Kidney epithelial cell (primary cell): ENCODE measurements at regions not wholly inside any gene's neighbourhood (a gene's known extent, or its start where the extent isn't known, plus 50 kb on each side); places are given as distances from the start of the nearest gene placed in this dataset.

ENCODE experiments used
- DNase-seq: peaks from one replicate; pipeline ENCODE4 v3.0.0-alpha.2; 2010; ENCODE audit warnings: low read depth
- H3K27me3 ChIP-seq: 2 replicates; pipeline ENCODE4 v1.6.0; 2011; ENCODE audit warnings: low read length; ENCODE audit not compliant: control insufficient read depth, insufficient read depth
- H3K36me3 ChIP-seq: 2 replicates; pipeline ENCODE4 v1.5.1; 2011; ENCODE audit warnings: low read length; ENCODE audit not compliant: control insufficient read depth, insufficient read depth
- H3K4me3 ChIP-seq: 2 replicates; pipeline ENCODE4 v1.5.1; 2011; ENCODE audit warnings: low read depth, mild to moderate bottlenecking, control low read depth, low read length
- TF ChIP-seq, protein P1 (sequence below): IDR thresholded peaks from 2 replicates; pipeline ENCODE4 v1.5.1; 2011; ENCODE audit warnings: mild to moderate bottlenecking, moderate library complexity, low read length, control low read depth, inconsistent platforms; ENCODE audit not compliant: insufficient read depth, poor library complexity, severe bottlenecking

DNA sequence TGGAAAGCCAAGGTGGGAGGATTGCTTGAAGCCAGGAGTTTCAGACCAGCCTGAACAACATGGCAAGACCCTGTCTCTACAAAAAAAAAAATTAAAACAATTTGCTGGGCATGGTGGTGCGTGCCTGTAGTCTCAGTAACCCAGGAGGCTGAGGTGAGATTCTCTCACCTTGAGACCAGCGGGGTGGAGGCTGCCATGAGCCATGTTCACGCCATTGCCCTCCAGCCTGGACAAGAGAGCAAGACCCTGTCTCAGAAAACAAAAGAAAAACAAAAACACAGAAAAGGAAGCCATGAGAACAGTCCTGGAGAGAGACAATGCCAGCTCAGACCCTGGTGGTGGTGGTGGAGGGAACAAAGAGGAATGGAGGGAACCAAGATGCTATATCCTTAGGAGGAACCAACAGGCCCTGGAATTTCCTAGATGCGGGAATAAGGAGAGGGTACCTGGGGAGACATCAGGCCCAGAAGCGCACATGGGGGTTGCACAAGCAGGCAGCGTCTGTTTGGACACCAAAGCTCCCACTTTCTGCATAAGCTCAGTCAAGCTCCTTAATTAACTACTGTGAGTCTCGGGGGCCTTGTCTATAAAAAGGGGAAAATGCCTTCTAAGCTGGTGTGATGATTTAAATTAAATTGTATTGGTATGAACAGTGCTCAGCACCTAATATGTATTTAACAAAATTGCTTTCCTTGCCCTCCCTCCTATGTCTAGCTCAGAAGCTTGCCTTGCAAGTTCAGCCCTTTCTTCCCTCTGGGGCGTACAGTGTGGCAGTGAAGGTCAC is 143.8 kb downstream of the CCT6B start:
- Histone ChIP-seq H3K36me3 (no peaks in the 10 kb centered on the region), H3K27me3 (no peaks in the 10 kb centered on the region), H3K4me3 (no peak overlapping the region)
- DNase-seq: no peak
- TF ChIP-seq, protein P1, sequence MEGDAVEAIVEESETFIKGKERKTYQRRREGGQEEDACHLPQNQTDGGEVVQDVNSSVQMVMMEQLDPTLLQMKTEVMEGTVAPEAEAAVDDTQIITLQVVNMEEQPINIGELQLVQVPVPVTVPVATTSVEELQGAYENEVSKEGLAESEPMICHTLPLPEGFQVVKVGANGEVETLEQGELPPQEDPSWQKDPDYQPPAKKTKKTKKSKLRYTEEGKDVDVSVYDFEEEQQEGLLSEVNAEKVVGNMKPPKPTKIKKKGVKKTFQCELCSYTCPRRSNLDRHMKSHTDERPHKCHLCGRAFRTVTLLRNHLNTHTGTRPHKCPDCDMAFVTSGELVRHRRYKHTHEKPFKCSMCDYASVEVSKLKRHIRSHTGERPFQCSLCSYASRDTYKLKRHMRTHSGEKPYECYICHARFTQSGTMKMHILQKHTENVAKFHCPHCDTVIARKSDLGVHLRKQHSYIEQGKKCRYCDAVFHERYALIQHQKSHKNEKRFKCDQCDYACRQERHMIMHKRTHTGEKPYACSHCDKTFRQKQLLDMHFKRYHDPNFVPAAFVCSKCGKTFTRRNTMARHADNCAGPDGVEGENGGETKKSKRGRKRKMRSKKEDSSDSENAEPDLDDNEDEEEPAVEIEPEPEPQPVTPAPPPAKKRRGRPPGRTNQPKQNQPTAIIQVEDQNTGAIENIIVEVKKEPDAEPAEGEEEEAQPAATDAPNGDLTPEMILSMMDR: no peak

DNA sequence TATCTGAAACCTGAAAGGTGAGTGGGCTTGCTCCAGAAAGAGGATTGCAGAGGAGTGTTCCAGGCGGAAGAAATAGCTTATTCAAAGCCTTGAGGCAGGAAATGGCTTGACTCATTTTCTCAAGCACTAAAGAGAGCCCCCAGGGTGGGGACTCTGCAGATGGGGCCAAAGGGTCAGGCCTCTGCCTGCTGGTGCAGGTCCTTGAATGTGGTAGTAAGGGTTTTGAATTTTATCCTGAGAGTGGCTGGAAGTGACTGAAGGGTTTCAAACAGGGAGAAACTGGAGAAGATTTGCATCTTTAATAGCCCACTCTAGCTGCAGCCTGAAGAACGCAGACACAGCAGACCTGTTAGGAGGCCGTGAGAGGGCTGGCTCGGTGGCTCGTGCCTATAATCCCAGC is 144.4 kb downstream of the CCT6B start:
- no peak overlapping the region for H3K4me3 ChIP-seq
- H3K36me3 ChIP-seq: no peaks in the 10 kb centered on the region
- TF ChIP-seq, protein P1: no peak
- H3K27me3 ChIP-seq: no peaks in the 10 kb centered on the region
- no peak for DNase-seq

DNA sequence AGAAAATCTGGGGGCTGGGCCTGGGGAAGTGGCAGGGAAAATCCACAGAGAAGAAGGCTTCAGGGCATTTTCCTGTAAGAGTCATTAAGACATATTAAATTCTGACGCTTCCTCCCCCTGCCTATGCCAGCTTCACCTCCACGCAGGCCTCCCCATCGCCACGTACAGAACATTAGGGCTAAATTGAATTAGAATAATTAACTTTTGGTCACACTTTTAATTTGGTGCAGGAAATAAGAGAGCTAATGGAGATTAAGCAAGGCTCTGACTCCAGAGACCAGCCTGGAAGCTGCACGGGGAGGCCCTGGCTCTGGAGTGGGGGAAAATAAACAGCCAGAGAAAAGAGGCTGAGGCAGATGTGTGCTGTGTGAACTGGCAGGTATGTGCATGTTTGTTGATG is 148.0 kb downstream of the CCT6B start:
- TF ChIP-seq, protein P1: no peak
- DNase-seq: no peak
- no peak overlapping the region for H3K4me3 ChIP-seq
- no peaks in the 10 kb centered on the region for H3K36me3 ChIP-seq
- no peaks in the 10 kb centered on the region for H3K27me3 ChIP-seq

DNA sequence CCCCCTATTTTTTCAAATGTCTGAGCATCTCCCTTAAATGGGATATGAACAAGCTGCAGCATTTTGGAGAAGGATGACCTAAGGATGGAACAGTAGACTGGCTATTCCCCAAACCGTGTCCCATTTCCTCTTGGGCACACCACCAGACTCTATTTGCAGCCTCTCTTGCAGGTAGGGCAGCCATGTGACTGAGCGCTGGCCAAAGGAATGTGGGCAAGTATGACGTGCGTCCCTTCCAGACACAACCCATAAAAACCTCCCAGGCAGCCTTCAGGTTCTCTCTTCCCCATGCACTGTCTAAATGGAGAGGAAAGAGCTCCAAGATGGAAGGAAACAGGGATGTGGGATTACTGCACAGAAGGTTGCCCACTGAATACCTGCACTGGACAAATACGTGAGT is 149.7 kb downstream of the CCT6B start:
- no peaks in the 10 kb centered on the region for H3K27me3 ChIP-seq
- no peak overlapping the region for H3K4me3 ChIP-seq
- DNase-seq: no peak
- H3K36me3 ChIP-seq: no peaks in the 10 kb centered on the region
- TF ChIP-seq, protein P1: no peak

DNA sequence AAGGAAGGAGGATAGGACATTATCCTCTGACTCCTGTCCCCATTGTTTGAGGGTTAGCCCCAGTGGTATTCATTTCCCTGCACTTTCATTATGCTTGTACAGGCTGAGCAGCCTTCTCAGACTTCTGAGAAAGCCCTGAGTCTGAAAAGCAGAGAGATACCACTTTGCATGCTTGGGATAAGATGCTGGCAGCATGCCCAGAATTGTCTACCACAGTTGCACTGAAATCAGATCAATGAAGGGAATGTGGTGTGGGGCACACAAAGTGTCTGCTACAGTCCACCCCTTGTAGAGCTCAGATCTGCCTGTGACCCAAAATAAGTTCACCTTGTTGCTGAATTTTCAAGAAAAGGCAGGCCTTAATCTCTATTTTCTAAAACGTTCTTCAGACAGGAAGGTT is 160.6 kb downstream of the CCT6B start:
- Histone ChIP-seq H3K36me3 (no peaks in the 10 kb centered on the region), H3K4me3 (no peak overlapping the region), H3K27me3 (no peaks in the 10 kb centered on the region)
- DNase-seq: no peak
- TF ChIP-seq, protein P1: no peak

DNA sequence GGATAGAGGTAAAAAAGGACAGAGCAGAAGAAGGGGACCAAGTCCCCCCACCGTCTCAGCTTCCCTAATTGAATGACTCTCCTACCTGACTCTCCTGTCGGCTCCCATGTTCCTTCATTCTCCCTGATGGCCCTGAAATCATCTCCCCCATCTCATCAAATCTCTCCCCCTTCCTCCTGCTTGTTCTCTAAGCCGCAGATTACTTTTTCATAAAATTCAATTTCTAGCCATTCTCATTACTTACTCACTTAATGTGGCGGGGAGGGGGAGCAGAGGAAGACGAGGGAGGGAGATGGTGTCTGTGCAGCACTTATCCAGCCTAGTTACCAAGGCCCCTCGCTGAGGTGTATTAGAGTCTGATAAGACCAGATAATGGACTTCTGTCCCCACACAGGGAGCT is 161.5 kb downstream of the CCT6B start:
- H3K36me3 ChIP-seq: no peaks in the 10 kb centered on the region
- H3K4me3 ChIP-seq: no peak overlapping the region
- TF ChIP-seq, protein P1: no peak
- no peak for DNase-seq
- no peaks in the 10 kb centered on the region for H3K27me3 ChIP-seq
